ENCODE measurements at regions not wholly inside any gene's neighbourhood (a gene's known extent, or its start where the extent isn't known, plus 50 kb on each side); places are given as distances from the start of the nearest gene placed in this dataset.
"Not testable (repeated sequence)": the region's sequence is repeated elsewhere in the genome, so short reads cannot be mapped to it uniquely, and the experiment has no call there.

GRCh38 chr1:209153411-209153810 lies 430.1 kb upstream of the CAMK1G start:
- no peaks in the 10 kb centered on the region for H3K36me3 Mint-ChIP-seq (ENCODE audit: low read depth)

GRCh38 chr1:209154912-209155311 lies 428.6 kb upstream of the CAMK1G start:
- Mint-ChIP-seq H3K27ac (no peak overlapping the region), H3K9me3 (no peaks in the 10 kb centered on the region), H3K4me1 (ENCODE audit: low read depth) (no peaks in the 10 kb centered on the region), H3K27me3 (ENCODE audit: low read depth) (no peaks in the 10 kb centered on the region), H3K36me3 (ENCODE audit: low read depth) (no peaks in the 10 kb centered on the region), H3K4me3 (no peak overlapping the region)

More at GRCh38 chr1:209153411-209153810, 430.1 kb upstream of the CAMK1G start:
- H3K9me3 Mint-ChIP-seq: no peaks in the 10 kb centered on the region
- no peaks in the 10 kb centered on the region for H3K27me3 Mint-ChIP-seq (ENCODE audit: low read depth)
- no peak overlapping the region for H3K4me3 Mint-ChIP-seq
- no peaks in the 10 kb centered on the region for H3K4me1 Mint-ChIP-seq (ENCODE audit: low read depth)
- no peak overlapping the region for H3K27ac Mint-ChIP-seq

GRCh38 chr1:209155546-209155945 lies 428.0 kb upstream of the CAMK1G start:
- Mint-ChIP-seq H3K9me3 (no peaks in the 10 kb centered on the region), H3K36me3 (ENCODE audit: low read depth) (no peaks in the 10 kb centered on the region), H3K27ac (no peak overlapping the region), H3K27me3 (ENCODE audit: low read depth) (no peaks in the 10 kb centered on the region), H3K4me3 (no peak overlapping the region), H3K4me1 (ENCODE audit: low read depth) (no peaks in the 10 kb centered on the region)

DNA sequence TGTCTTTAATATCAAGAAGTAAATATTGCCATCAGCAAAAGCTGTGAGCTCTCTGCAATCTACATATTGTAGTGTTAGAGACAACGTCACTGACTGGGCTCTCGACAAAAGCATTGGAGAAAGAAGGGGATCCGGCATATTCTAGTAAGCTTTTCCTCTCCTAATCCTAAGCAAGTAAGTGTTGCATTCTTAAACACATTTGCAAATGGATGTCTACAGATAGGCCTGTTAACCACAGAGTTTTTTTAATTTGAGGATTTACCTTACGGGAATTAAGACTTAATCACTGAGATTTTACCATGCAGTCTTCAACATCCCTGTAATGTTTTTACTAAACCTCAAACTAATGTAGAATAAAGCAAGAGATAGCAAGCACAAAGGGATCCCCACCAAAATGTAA lies 426.5 kb upstream of the CAMK1G start:
- H3K36me3 Mint-ChIP-seq (ENCODE audit: low read depth): no peaks in the 10 kb centered on the region
- H3K4me3 Mint-ChIP-seq: no peak overlapping the region
- no peaks in the 10 kb centered on the region for H3K4me1 Mint-ChIP-seq (ENCODE audit: low read depth)
- H3K9me3 Mint-ChIP-seq: no peaks in the 10 kb centered on the region
- H3K27me3 Mint-ChIP-seq (ENCODE audit: low read depth): no peaks in the 10 kb centered on the region
- H3K27ac Mint-ChIP-seq: no peak overlapping the region

DNA sequence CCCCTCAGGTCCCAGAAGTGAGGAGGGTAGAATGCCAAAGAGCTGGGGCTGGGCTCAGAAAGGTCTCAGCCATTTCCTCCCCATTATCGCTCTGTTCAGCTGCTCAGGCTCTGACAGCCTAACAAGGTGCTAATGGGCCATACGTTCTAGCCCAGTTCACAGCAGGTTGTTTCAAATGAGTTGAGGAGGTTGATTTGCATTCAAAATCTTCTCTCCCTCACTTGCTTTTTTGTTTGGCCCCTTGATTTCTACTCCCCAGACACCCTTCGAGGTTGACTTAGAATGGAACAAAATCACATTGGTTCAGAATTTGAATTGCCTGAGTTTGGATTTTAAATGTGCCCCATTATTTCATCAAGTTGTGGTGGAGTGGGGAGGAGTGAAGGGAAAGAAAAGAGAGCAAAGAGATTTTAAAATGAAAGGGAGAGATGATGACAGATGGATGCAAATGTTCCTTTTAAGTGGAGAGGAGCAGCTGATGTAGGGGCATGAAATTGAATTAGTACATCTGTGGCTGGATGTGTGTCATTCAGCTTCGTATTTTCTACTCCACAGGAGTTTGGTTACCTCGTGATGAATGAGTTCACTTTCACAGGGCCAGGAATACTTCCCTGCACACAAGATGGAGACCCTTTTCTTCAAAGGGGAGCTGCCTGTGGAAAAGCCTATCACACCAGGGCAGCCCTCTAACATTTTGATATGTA lies 425.8 kb upstream of the CAMK1G start:
- Mint-ChIP-seq H3K4me1 (ENCODE audit: low read depth) (no peaks in the 10 kb centered on the region), H3K27ac (no peak overlapping the region), H3K9me3 (no peaks in the 10 kb centered on the region), H3K36me3 (ENCODE audit: low read depth) (no peaks in the 10 kb centered on the region), H3K27me3 (ENCODE audit: low read depth) (no peaks in the 10 kb centered on the region), H3K4me3 (no peak overlapping the region)

DNA sequence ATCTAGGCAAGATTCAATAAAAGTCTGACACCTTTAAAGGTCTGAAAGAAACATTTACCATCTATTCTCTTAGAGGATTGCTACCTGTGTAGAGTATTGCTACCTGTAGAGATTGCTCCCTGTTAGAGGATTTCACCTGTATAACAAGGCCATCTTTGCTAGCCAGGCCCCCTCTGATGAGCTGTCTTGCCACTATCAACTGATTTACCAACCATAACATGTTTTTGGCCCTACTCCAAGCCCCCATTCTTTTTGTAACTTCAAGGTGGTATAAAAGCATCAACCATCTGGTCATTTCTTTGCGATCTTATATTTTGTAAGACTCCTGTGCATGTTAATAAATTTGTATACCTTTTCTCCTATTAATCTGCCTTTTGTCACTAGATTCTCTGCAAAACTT lies 424.7 kb upstream of the CAMK1G start:
- Mint-ChIP-seq H3K9me3 (no peaks in the 10 kb centered on the region), H3K27ac (no peak overlapping the region), H3K4me3 (no peak overlapping the region), H3K27me3 (ENCODE audit: low read depth) (no peaks in the 10 kb centered on the region), H3K4me1 (ENCODE audit: low read depth) (no peaks in the 10 kb centered on the region), H3K36me3 (ENCODE audit: low read depth) (no peaks in the 10 kb centered on the region)

DNA sequence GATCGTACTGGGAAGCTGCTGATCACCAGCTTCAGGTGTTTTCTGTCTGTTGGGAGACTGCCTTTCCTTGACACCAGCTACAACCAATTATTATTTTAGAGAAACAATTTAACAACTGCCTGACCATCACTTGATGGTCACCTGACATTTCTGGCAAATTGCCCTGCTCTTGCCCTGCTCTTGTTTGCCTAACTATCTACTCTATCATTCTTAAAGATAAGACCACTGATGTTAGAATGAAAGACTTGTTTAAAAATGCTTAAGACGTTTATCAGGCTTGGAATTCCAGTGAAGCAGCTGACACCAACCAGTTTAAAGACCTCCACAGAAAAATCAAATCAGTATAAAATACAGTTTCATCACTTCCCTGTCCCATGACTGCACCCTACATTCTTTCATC lies 423.3 kb upstream of the CAMK1G start:
- Mint-ChIP-seq H3K36me3 (ENCODE audit: low read depth) (no peaks in the 10 kb centered on the region), H3K4me3 (no peak overlapping the region), H3K9me3 (no peaks in the 10 kb centered on the region), H3K27me3 (ENCODE audit: low read depth) (no peaks in the 10 kb centered on the region), H3K27ac (no peak overlapping the region), H3K4me1 (ENCODE audit: low read depth) (no peaks in the 10 kb centered on the region)

DNA sequence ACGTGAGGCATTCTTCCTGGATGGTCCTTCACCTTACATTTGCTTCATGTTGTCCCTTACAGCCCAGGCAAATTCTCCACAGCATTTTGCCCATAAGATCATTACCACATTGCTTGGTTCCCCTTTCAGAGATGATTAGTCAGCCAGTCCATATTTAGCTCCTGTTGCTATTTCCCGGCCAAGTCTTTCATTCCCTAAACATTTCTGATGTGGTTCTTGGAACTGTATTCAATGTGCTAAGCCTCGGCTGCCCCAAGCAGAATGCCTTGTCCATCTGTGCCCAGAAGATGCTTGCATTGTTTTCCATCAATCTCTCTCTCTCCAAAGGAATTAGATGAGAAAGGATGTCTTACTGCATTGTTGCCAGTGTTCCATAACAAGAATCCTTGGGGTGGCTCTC lies 420.9 kb upstream of the CAMK1G start:
- Mint-ChIP-seq H3K27me3 (ENCODE audit: low read depth) (no peaks in the 10 kb centered on the region), H3K4me1 (ENCODE audit: low read depth) (no peaks in the 10 kb centered on the region), H3K9me3 (no peaks in the 10 kb centered on the region), H3K36me3 (ENCODE audit: low read depth) (no peaks in the 10 kb centered on the region), H3K27ac (no peak overlapping the region), H3K4me3 (no peak overlapping the region)

GRCh38 chr1:209168204-209168603 lies 415.3 kb upstream of the CAMK1G start:
- Mint-ChIP-seq H3K4me3 (no peak overlapping the region), H3K27ac (no peak overlapping the region), H3K36me3 (ENCODE audit: low read depth) (no peaks in the 10 kb centered on the region), H3K4me1 (ENCODE audit: low read depth) (no peaks in the 10 kb centered on the region), H3K9me3 (no peaks in the 10 kb centered on the region), H3K27me3 (ENCODE audit: low read depth) (no peaks in the 10 kb centered on the region)

- H3K27ac Mint-ChIP-seq: no peak overlapping the region
- no peak overlapping the region for H3K4me3 Mint-ChIP-seq
- no peaks in the 10 kb centered on the region for H3K27me3 Mint-ChIP-seq (ENCODE audit: low read depth)
- no peaks in the 10 kb centered on the region for H3K9me3 Mint-ChIP-seq
- H3K36me3 Mint-ChIP-seq (ENCODE audit: low read depth): no peaks in the 10 kb centered on the region
- no peaks in the 10 kb centered on the region for H3K4me1 Mint-ChIP-seq (ENCODE audit: low read depth)
Observed at GRCh38 chr1:209171151-209171550, 412.4 kb upstream of the CAMK1G start.

GRCh38 chr1:209172286-209172685 lies 411.2 kb upstream of the CAMK1G start:
- Mint-ChIP-seq H3K9me3 (no peaks in the 10 kb centered on the region), H3K27me3 (ENCODE audit: low read depth) (no peaks in the 10 kb centered on the region), H3K4me1 (ENCODE audit: low read depth) (no peaks in the 10 kb centered on the region), H3K27ac (no peak overlapping the region), H3K4me3 (no peak overlapping the region), H3K36me3 (ENCODE audit: low read depth) (no peaks in the 10 kb centered on the region)

DNA sequence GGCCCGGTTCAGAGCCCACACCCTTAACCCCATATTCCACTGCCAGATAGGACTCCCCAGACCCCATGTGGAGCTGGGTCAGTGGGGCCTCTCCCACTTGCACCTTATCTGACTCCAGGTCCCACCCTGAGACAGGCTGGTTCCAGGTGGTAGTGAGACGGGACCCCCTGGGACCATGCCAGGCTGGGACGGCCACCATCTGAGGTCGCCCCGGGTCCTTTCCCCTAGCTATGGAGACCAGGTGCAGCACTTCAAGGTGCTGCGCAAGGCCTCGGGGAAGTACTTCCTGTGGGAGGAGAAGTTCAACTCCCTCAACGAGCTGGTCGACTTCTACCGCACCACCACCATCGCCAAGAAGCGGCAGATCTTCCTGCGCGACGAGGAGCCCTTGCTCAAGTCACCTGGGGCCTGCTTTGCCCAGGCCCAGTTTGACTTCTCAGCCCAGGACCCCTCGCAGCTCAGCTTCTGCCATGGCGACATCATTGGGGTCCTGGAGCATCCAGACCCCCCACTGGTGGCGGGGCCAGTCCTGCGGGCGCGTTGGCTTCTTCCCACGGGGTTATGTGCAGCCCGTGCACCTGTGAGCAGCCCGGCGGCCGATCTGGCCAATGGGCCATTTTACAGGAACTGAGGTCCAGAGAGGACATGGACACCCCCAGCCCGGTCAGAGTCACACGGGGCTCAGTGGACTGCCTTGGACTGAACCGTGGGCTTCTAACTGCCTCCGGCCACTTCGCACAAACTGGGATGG lies 410.5 kb upstream of the CAMK1G start:
- not testable (repeated sequence) for H3K27me3 Mint-ChIP-seq (ENCODE audit: low read depth); H3K27ac Mint-ChIP-seq; H3K9me3 Mint-ChIP-seq; H3K4me3 Mint-ChIP-seq; H3K4me1 Mint-ChIP-seq (ENCODE audit: low read depth); H3K36me3 Mint-ChIP-seq (ENCODE audit: low read depth)

DNA sequence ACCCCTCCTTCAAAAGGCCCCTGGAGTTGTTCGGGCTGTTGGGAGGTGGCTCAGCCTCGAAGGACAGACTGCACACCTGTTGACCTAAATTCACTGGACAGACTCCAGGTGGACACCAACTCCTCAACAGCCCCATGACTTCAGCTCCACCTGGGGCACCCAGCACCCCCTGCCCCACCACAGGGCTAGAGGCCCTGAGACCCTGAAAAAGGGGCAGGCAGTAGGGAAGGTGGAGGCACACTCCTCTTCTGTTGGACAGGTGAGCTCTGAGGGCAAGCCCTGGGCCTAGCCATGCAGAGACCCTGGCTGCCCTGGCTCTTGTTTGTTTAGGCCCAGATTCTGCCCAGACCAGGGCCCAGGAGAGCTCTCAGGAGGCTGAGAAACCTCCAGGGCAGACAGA lies 409.7 kb upstream of the CAMK1G start:
- not testable (repeated sequence) for H3K9me3 Mint-ChIP-seq; H3K36me3 Mint-ChIP-seq (ENCODE audit: low read depth); H3K4me1 Mint-ChIP-seq (ENCODE audit: low read depth); H3K27ac Mint-ChIP-seq; H3K27me3 Mint-ChIP-seq (ENCODE audit: low read depth); H3K4me3 Mint-ChIP-seq

DNA sequence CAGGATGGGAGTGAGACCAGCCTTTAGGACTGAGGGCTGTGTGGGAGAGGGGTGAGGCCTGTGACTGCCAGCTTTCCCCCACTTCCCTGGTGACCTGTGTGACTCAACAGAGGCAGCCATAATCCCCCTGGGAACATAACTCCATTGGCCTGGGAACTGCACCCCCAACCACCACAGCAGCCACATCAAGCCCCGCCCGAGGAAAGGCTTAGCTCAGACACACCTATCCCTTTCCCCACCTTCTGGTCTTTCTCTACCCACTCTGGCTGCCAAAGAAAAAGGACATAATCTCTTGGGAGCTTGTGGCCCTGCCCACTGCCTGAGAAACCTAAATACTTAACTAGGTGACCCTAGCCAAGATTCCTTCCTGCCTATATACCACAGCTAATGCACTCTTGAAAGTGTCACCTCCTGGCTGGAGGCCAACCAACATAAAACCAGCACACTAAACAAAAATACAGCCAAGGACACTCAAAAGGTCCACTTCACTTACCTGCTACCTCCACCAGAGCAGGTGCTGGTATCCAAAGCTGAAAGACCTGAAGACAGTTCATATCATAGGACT lies 406.6 kb upstream of the CAMK1G start:
- Mint-ChIP-seq H3K4me3 (no peak overlapping the region), H3K27me3 (ENCODE audit: low read depth) (no peaks in the 10 kb centered on the region), H3K27ac (no peak overlapping the region), H3K4me1 (ENCODE audit: low read depth) (no peaks in the 10 kb centered on the region), H3K9me3 (peaks cover 5% of the 10 kb centered on the region), H3K36me3 (ENCODE audit: low read depth) (no peaks in the 10 kb centered on the region)

DNA sequence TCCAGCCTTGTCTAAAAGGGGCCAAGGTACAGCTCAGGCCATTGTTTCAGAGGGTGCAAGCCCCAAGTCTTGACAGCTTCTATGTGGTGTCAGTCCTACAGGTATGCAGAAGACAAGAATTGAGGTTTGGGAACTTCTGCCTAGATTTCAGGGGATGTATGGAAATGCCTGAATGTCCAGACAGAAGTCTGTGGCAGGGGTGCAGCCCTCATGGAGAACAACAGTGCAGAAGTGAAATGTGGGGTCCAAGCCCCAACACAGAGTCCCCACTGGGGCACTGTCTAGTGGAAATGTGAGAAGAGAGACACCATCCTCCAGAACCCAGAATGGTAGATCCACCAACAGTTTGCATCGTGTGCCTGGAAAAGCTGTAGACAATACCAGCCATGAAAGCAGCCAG lies 400.3 kb upstream of the CAMK1G start:
- Mint-ChIP-seq H3K27ac (no peak overlapping the region), H3K9me3 (peaks cover 15% of the 10 kb centered on the region), H3K36me3 (ENCODE audit: low read depth) (no peaks in the 10 kb centered on the region), H3K4me3 (no peak overlapping the region), H3K4me1 (ENCODE audit: low read depth) (no peaks in the 10 kb centered on the region), H3K27me3 (ENCODE audit: low read depth) (no peaks in the 10 kb centered on the region)

Data from T-helper 1 cell treated with Interleukin-12 subunit alpha and Interleukin-12 subunit beta and Interleukin-4 antibody, amounts not matched to agents 30 μg/mL and 1 μg/mL, for 36 hours (primary cell).